Thyroid gland (tissue), 4 donors: ENCODE measurements at regions not wholly inside any gene's neighbourhood (a gene's known extent, or its start where the extent isn't known, plus 50 kb on each side); places are given as distances from the start of the nearest gene placed in this dataset.

Source experiments
- CTCF ChIP-seq, 6 experiments: fragments of 200-600 bp in 3 of 6; fragments of 450-650 bp in 3 of 6; sonication (generic) in 3 of 6; IDR thresholded peaks; one replicate each; pipeline ENCODE4 v1.5.1; 2016 to 2019; ENCODE audit warnings: antibody characterized with exemption in 6 of 6, mild to moderate bottlenecking in 2 of 6, inconsistent platforms in 1 of 6, moderate library complexity in 1 of 6
- POLR2A ChIP-seq, 2 donors: fragments of 450-650 bp; IDR thresholded peaks; one replicate each; pipeline ENCODE4 v1.6.1; 2017; ENCODE audit warnings: antibody characterized with exemption in 2 of 2, mild to moderate bottlenecking in 2 of 2, moderate library complexity in 1 of 2

GRCh38 chr7:26447116-26447515, 155.5 kb downstream of the SNX10 start:
- TF ChIP-seq CTCF (IDR thresholded peaks at IDR 0.05) (no peak), POLR2A (IDR thresholded peaks at IDR 0.05) (no peak)
